GM23248 (cell line): ENCODE measurements at regions not wholly inside any gene's neighbourhood (a gene's known extent, or its start where the extent isn't known, plus 50 kb on each side); places are given as distances from the start of the nearest gene placed in this dataset.
"Not testable (repeated sequence)": the region's sequence is repeated elsewhere in the genome, so short reads cannot be mapped to it uniquely, and the experiment has no call there.

Experiments
- DNase-seq: peaks from one replicate; pipeline ENCODE4 v3.0.0-alpha.2; 2015
- H2AFZ ChIP-seq: fragments of 200-600 bp; sonication (generic); 2 replicates; pipeline ENCODE4 v1.6.1; 2016; ENCODE audit warnings: antibody characterized with exemption
- H3F3A ChIP-seq: fragments of 200-600 bp; sonication (generic); 2 replicates; pipeline ENCODE4 v1.6.1; 2016; ENCODE audit warnings: mild to moderate bottlenecking, antibody characterized with exemption, mixed run types; ENCODE audit not compliant: insufficient read depth
- H3K27ac ChIP-seq: fragments of 200-600 bp; sonication (generic); 2 replicates; pipeline ENCODE4 v1.5.1; 2016; ENCODE audit warnings: mild to moderate bottlenecking
- H3K27me3 ChIP-seq: fragments of 200-600 bp; sonication (generic); replicated peaks from 2 replicates; pipeline ENCODE4 v1.6.1; 2016; ENCODE audit warnings: mild to moderate bottlenecking; ENCODE audit not compliant: insufficient read depth
- H3K36me3 ChIP-seq: fragments of 200-600 bp; sonication (generic); 2 replicates; pipeline ENCODE4 v1.6.1; 2016; ENCODE audit warnings: low read depth, mild to moderate bottlenecking
- H3K4me1 ChIP-seq: fragments of 200-600 bp; sonication (generic); 2 replicates; pipeline ENCODE4 v1.6.1; 2016; ENCODE audit warnings: mild to moderate bottlenecking; ENCODE audit not compliant: insufficient read depth
- H3K4me2 ChIP-seq: fragments of 200-600 bp; sonication (generic); one replicate; pipeline ENCODE4 v1.6.1; 2016; ENCODE audit warnings: mild to moderate bottlenecking; ENCODE audit not compliant: unreplicated experiment
- H3K4me3 ChIP-seq: fragments of 200-600 bp; sonication (generic); 2 replicates; pipeline ENCODE4 v1.5.1; 2016; ENCODE audit warnings: mild to moderate bottlenecking
- H3K79me2 ChIP-seq: fragments of 200-600 bp; sonication (generic); 2 replicates; pipeline ENCODE4 v1.6.1; 2016; ENCODE audit warnings: mild to moderate bottlenecking; ENCODE audit not compliant: insufficient read depth
- H3K9ac ChIP-seq: fragments of 200-600 bp; sonication (generic); 2 replicates; pipeline ENCODE4 v1.6.1; 2016; ENCODE audit warnings: mild to moderate bottlenecking
- H3K9me2 ChIP-seq: fragments of 200-600 bp; sonication (generic); 2 replicates; pipeline ENCODE4 v1.6.1; 2016; ENCODE audit warnings: mixed run types, mild to moderate bottlenecking, moderate library complexity; ENCODE audit not compliant: insufficient read depth
- H3K9me3 ChIP-seq: fragments of 200-600 bp; sonication (generic); one replicate; pipeline ENCODE4 v1.6.1; 2017; ENCODE audit warnings: low read depth
- H4K20me1 ChIP-seq: fragments of 200-600 bp; sonication (generic); 2 replicates; pipeline ENCODE4 v1.6.0; 2016; ENCODE audit not compliant: insufficient read depth
- EZH2 ChIP-seq: fragments of 200-600 bp; sonication (generic); IDR thresholded peaks from 2 replicates; pipeline ENCODE4 v1.6.1; 2018; ENCODE audit warnings: antibody characterized with exemption, mild to moderate bottlenecking; ENCODE audit not compliant: insufficient read depth, poor library complexity, severe bottlenecking
- EZH2phosphoT487 ChIP-seq: fragments of 200-600 bp; sonication (generic); IDR thresholded peaks from 2 replicates; pipeline ENCODE4 v1.6.1; 2018; ENCODE audit warnings: antibody characterized with exemption, moderate library complexity, mild to moderate bottlenecking, low read depth; ENCODE audit not compliant: insufficient read depth
- WGBS, 2 experiments: methylation state at CpG; one replicate each; pipeline ENCODE4 v1.1.6; 2015 to 2017; ENCODE audit warnings: low lambda C conversion rate in 2 of 2, low coverage in 1 of 2; ENCODE audit errors: missing lambda C conversion rate in 2 of 2; 5-methylcytosine and 5-hydroxymethylcytosine counted together
- in situ Hi-C: fragments of 300-500 bp; cut with MboI; formaldehyde crosslinking; loops from 2 replicates; pipeline ENCODE4 v1.15.0; 2020

- TF ChIP-seq EZH2 (no peak), EZH2phosphoT487 (no peak)
- in situ Hi-C loops: no loop called here
- no peak for DNase-seq
- Histone ChIP-seq H3K79me2 (no peaks in the 10 kb centered on the region), H3F3A (peaks cover 14% of the 10 kb centered on the region), H3K9me2 (no peaks in the 10 kb centered on the region), H3K36me3 (no peaks in the 10 kb centered on the region), H4K20me1 (no peaks in the 10 kb centered on the region), H3K9ac (no peak overlapping the region), H3K4me3 (no peak overlapping the region), H2AFZ (no peak overlapping the region), H3K4me2 (no peak overlapping the region), H3K4me1 (peaks cover 25% of the 10 kb centered on the region), H3K27ac (no peak overlapping the region), H3K9me3 (no peaks in the 10 kb centered on the region), H3K27me3 (no peaks in the 10 kb centered on the region)
- WGBS, 2 experiments: 74 to 83% methylated on average over 4 of the region's 4 CpGs
Measured at GRCh38 chr1:30519201-30519763, 204.1 kb downstream of the MATN1 start.

- Histone ChIP-seq H3K9me3 (no peaks in the 10 kb centered on the region), H3K27ac (no peak overlapping the region), H3K79me2 (no peaks in the 10 kb centered on the region), H3K4me1 (peaks cover 23% of the 10 kb centered on the region), H3K9me2 (no peaks in the 10 kb centered on the region), H3K27me3 (no peaks in the 10 kb centered on the region), H3F3A (peaks cover 10% of the 10 kb centered on the region), H3K9ac (no peak overlapping the region), H4K20me1 (no peaks in the 10 kb centered on the region), H2AFZ (no peak overlapping the region), H3K36me3 (no peaks in the 10 kb centered on the region), H3K4me2 (no peak overlapping the region), H3K4me3 (no peak overlapping the region)
- WGBS, 2 experiments: 74 to 81% methylated on average over 3 of the region's 3 CpGs
- DNase-seq: peak; percentile 14
- TF ChIP-seq EZH2 (no peak), EZH2phosphoT487 (no peak)
- in situ Hi-C loops: no loop called here
Measured at GRCh38 chr1:30518696-30519095, 204.7 kb downstream of the MATN1 start.

GRCh38 chr1:30518186-30518585 is 205.2 kb downstream of the MATN1 start:
- Histone ChIP-seq H3K36me3 (no peaks in the 10 kb centered on the region), H2AFZ (no peak overlapping the region), H3K27ac (no peak overlapping the region), H3K79me2 (no peaks in the 10 kb centered on the region), H3K4me2 (no peak overlapping the region), H3K4me3 (no peak overlapping the region), H3K9me2 (no peaks in the 10 kb centered on the region), H3K4me1 (peaks cover 18% of the 10 kb centered on the region), H4K20me1 (no peaks in the 10 kb centered on the region), H3F3A (peaks cover 5% of the 10 kb centered on the region; the same call in 1 of the 2 replicates), H3K27me3 (no peaks in the 10 kb centered on the region), H3K9me3 (no peaks in the 10 kb centered on the region), H3K9ac (no peak overlapping the region)
- 53 to 67% methylated on average over 1 to 2 of the region's 2 CpGs for WGBS, 2 experiments
- no peak for DNase-seq
- TF ChIP-seq EZH2: no peak
- no peak for TF ChIP-seq EZH2phosphoT487
- in situ Hi-C loops: no loop called here

DNA sequence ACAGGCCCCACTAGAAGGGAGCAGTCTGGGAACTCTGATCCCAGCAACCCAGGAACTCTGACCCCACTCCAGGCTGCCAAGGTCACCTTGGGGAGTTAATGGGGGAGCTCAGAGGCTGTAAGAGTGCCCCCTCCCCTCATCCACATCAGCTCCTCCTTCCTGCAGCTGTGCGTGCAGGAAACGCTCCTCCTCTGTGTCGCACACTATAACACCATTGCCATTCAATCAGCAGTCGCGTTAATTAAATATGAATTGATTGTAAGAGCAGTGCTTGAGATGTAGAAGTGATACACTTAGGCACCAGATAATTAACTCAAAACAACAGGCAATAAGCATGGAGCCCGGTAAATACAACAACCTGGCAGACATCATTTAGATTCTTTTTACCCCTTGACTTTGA is 205.7 kb downstream of the MATN1 start:
- H3K4me3 ChIP-seq, H3K79me2 ChIP-seq, H3K4me2 ChIP-seq, H3F3A ChIP-seq, H3K9ac ChIP-seq, H3K9me2 ChIP-seq, in situ Hi-C loops, H4K20me1 ChIP-seq, H3K27me3 ChIP-seq, H3K27ac ChIP-seq, H3K9me3 ChIP-seq, DNase-seq, H2AFZ ChIP-seq, H3K36me3 ChIP-seq: not testable (repeated sequence)
- whole genome bisulfite sequencing, 2 experiments: 89 to 90% methylated on average over 6 of the region's 6 CpGs
- H3K4me1 ChIP-seq: peaks cover 15% of the 10 kb centered on the region

DNA sequence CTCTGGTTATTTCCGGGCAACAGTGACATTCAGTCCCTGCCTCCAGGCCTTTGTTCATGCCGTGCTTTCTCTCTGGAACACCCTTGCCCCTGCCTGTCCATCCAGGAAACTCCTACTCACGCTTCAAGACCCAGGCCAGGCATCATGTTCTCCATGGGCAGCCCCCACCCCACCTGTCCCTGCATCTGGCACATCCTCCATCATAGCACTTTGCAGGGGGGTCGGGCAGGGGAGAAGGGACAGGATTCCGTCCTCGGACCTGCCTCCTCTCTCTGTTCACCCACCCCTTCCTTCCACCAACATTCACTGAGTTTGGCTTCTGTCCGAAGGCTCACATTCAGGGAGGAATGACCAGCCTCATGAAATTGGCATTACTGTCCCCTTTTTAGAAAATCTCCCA is 206.1 kb downstream of the MATN1 start:
- H3K4me2 ChIP-seq, H3K9ac ChIP-seq, H3K79me2 ChIP-seq, H3K36me3 ChIP-seq, H3K27me3 ChIP-seq, H3K9me2 ChIP-seq, H3K27ac ChIP-seq, in situ Hi-C loops, H4K20me1 ChIP-seq, H3K9me3 ChIP-seq, H3F3A ChIP-seq, DNase-seq, H2AFZ ChIP-seq, H3K4me3 ChIP-seq: not testable (repeated sequence)
- 74 to 81% methylated on average over 7 of the region's 7 CpGs for WGBS, 2 experiments
- H3K4me1 ChIP-seq: peaks cover 15% of the 10 kb centered on the region
